Caco-2 (cell line): ENCODE measurements at regions not wholly inside any gene's neighbourhood (a gene's known extent, or its start where the extent isn't known, plus 50 kb on each side); places are given as distances from the start of the nearest gene placed in this dataset.

Experiments
- BruUV-seq: library from RNA; stranded (reverse); fragments of 400-500 nt; replicated peaks from 2 replicates; lab custom pipeline; 2021; lab: Mats Ljungman, UMichigan
- CTCF ChIA-PET: fragments of 300-600 bp; sonication (Branson Sonifier 250); formaldehyde crosslinking; loops from one replicate; lab custom pipeline; 2022; ENCODE audit warnings: antibody characterized with exemption; lab: Charles Lee
- POLR2A ChIA-PET: fragments of 300-600 bp; sonication (Branson Sonifier 250); formaldehyde crosslinking; loops from one replicate; lab custom pipeline; 2022; ENCODE audit warnings: antibody characterized with exemption; lab: Charles Lee
- DNase-seq, 2 experiments: peaks; one replicate each; pipeline versions ENCODE4 v3.0.0 to v3.0.0-alpha.2; 2020 to 2022
- H3K27me3 ChIP-seq: replicated peaks from 2 replicates; pipeline ENCODE4 v1.6.0; 2011; ENCODE audit warnings: low read length; ENCODE audit not compliant: control insufficient read depth, insufficient read depth
- H3K36me3 ChIP-seq: 2 replicates; pipeline ENCODE4 v1.5.1; 2011; ENCODE audit warnings: low read length; ENCODE audit not compliant: control insufficient read depth, insufficient read depth
- H3K4me1 ChIP-seq: fragments of 250-450 bp; sonication (Bioruptor Pico); 2 replicates; pipeline ENCODE4 v1.5.1; 2020; ENCODE audit warnings: mild to moderate bottlenecking
- H3K4me3 ChIP-seq: 2 replicates; pipeline ENCODE4 v1.5.1; 2011; ENCODE audit warnings: low read depth, mild to moderate bottlenecking, control low read depth, low read length
- H3K9me3 ChIP-seq: fragments of 250-450 bp; sonication (Bioruptor Pico); 2 replicates; pipeline ENCODE4 v1.5.1; 2020; ENCODE audit warnings: mild to moderate bottlenecking, moderate library complexity
- H3K27ac Mint-ChIP-seq: one replicate; pipeline ENCODE4 v1.8.0; 2022; ENCODE audit warnings: mixed read lengths; ENCODE audit not compliant: unreplicated experiment
- H3K27me3 Mint-ChIP-seq: one replicate; pipeline ENCODE4 v1.8.0; 2022; ENCODE audit warnings: mixed read lengths; ENCODE audit not compliant: insufficient read depth, unreplicated experiment
- H3K36me3 Mint-ChIP-seq: one replicate; pipeline ENCODE4 v1.8.0; 2022; ENCODE audit warnings: mild to moderate bottlenecking, mixed read lengths; ENCODE audit not compliant: insufficient read depth, unreplicated experiment
- H3K4me1 Mint-ChIP-seq: one replicate; pipeline ENCODE4 v1.8.0; 2022; ENCODE audit warnings: low read depth, mixed read lengths; ENCODE audit not compliant: unreplicated experiment
- H3K4me3 Mint-ChIP-seq: one replicate; pipeline ENCODE4 v1.8.0; 2022; ENCODE audit warnings: mild to moderate bottlenecking, moderate library complexity, mixed read lengths; ENCODE audit not compliant: unreplicated experiment
- H3K9me3 Mint-ChIP-seq: one replicate; pipeline ENCODE4 v1.8.0; 2022; ENCODE audit warnings: mixed read lengths; ENCODE audit not compliant: unreplicated experiment
- intact Hi-C: fragments of 100-400 bp; cut with micrococcal nuclease; formaldehyde crosslinking; loops from one replicate; pipeline ENCODE4 v1.10.0; 2022; ENCODE audit not compliant: unreplicated experiment
- TF ChIP-seq, protein P1 (sequence below), 2 experiments: fragments of 200-600 bp in 1 of 2; IDR thresholded peaks; 1 replicate in 1 of 2; 2 replicates in 1 of 2; pipeline versions ENCODE4 v1.5.1 to v1.8.0; 2011 to 2022; ENCODE audit warnings: antibody characterized with exemption in 1 of 2, control low read depth in 1 of 2, inconsistent platforms in 1 of 2, low read depth in 1 of 2, low read length in 1 of 2, mild to moderate bottlenecking in 1 of 2, moderate library complexity in 1 of 2; ENCODE audit not compliant: insufficient read depth in 1 of 2, severe bottlenecking in 1 of 2, unreplicated experiment in 1 of 2

DNA sequence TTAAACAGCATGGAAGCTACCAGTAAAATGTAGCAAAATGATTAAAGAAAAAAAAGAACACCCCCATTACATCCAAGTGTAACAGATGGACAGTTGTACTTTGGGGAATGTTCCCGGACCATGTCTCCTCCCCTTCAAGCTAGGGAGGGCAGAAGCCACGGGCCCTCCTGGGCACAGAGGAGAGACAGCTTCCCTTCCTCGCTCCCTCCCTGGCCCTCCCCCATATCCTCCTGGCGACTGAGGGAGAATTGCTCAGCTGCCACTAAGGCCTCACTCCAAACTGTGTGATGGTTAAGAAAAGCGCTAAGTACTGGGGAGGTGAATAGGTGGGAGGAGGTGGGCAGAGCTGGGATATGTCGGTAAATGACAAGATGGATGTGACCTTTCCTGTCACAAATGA, 358.0 kb downstream of the HRH4 start:
- Histone ChIP-seq H3K27me3 (no peaks in the 10 kb centered on the region), H3K36me3 (no peaks in the 10 kb centered on the region), H3K4me3 (no peak overlapping the region), H3K4me1 (no peaks in the 10 kb centered on the region), H3K9me3 (no peaks in the 10 kb centered on the region)
- no peak overlapping the region for H3K4me3 Mint-ChIP-seq
- H3K9me3 Mint-ChIP-seq: no peaks in the 10 kb centered on the region
- ChIA-PET CTCF (no interaction called here), POLR2A (no interaction called here)
- TF ChIP-seq, protein P1, sequence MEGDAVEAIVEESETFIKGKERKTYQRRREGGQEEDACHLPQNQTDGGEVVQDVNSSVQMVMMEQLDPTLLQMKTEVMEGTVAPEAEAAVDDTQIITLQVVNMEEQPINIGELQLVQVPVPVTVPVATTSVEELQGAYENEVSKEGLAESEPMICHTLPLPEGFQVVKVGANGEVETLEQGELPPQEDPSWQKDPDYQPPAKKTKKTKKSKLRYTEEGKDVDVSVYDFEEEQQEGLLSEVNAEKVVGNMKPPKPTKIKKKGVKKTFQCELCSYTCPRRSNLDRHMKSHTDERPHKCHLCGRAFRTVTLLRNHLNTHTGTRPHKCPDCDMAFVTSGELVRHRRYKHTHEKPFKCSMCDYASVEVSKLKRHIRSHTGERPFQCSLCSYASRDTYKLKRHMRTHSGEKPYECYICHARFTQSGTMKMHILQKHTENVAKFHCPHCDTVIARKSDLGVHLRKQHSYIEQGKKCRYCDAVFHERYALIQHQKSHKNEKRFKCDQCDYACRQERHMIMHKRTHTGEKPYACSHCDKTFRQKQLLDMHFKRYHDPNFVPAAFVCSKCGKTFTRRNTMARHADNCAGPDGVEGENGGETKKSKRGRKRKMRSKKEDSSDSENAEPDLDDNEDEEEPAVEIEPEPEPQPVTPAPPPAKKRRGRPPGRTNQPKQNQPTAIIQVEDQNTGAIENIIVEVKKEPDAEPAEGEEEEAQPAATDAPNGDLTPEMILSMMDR (IDR thresholded peaks at IDR 0.05; ENCODE audit: insufficient read depth in 1 of 2, low read depth in 1 of 2, low read length in 1 of 2, severe bottlenecking in 1 of 2, unreplicated experiment in 1 of 2): no peak
- DNase-seq: no peak
- intact Hi-C loops: no loop called here
- BruUV-seq: no TSS peak
- H3K27ac Mint-ChIP-seq: no peak overlapping the region
- no peaks in the 10 kb centered on the region for H3K36me3 Mint-ChIP-seq
- H3K4me1 Mint-ChIP-seq: no peaks in the 10 kb centered on the region
- H3K27me3 Mint-ChIP-seq: peaks cover 6% of the 10 kb centered on the region

DNA sequence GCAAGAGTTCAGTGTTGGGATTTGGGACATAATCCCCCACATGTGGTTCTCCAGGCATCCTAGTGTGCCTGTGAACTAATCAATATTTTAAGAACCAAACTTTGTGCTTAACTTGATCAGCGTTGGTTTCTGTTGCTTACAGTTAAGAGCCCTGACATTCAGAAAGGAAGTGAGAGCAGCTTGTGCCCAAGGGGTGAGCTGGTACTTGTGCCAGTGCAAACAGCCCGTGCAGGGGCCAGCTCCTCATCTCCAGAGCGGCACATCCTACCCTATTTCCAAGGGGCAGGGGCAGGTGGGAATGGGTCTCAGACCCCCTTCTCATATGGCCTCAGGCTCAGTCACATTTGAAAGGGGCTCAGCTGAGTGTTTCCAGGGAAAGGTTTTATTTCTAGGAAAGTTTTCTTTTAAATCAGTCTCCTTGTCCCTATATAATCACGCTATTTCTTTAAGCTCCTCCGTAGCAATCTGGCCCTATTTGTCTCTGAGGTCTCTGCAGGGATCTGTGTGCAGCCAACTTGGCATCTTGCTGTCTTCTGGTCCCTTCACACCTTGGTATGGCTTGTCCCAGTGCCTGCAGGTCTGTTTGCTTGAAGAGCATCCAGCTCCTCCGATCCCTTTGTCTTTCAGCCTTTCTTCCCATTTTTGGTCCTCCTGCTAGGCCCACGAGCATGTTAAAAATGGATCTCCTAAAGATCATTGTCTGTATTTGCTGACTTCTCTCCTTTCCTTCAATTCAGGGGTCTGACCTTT, 358.9 kb downstream of the HRH4 start:
- no peaks in the 10 kb centered on the region for H3K27me3 ChIP-seq
- intact Hi-C loops: no loop called here

DNA sequence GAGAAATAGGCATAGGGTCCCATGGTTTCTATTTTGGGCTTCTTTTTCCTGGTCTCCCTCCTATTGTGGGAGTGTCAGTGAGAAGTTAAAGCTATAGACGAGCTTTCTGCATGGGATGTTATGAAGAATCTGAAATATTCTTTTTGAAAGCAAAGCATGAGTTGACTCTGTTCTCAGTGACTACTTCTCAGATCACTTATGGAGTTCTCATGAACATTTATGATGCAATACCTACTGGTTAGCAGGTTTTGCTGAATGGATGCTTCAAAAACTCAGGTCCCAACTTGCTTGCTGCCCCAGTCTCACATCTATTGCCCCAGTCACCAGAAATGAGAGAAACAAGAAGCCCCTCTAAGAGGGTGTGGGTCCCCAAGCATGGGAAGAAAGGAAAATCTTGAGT, 365.0 kb downstream of the HRH4 start:
- Mint-ChIP-seq H3K4me3 (no peak overlapping the region), H3K36me3 (no peaks in the 10 kb centered on the region), H3K27me3 (peaks cover 11% of the 10 kb centered on the region), H3K9me3 (no peaks in the 10 kb centered on the region), H3K27ac (no peak overlapping the region), H3K4me1 (no peaks in the 10 kb centered on the region)
- no peaks in the 10 kb centered on the region for H3K27me3 ChIP-seq
- TF ChIP-seq, protein P1 (IDR thresholded peaks at IDR 0.05; ENCODE audit: insufficient read depth in 1 of 2, low read depth in 1 of 2, low read length in 1 of 2, severe bottlenecking in 1 of 2, unreplicated experiment in 1 of 2): no peak
- intact Hi-C loops: no loop called here
- CTCF ChIA-PET: no interaction called here
- POLR2A ChIA-PET: no interaction called here
- no peak overlapping the region for H3K4me3 ChIP-seq
- no TSS peak for BruUV-seq
- no peaks in the 10 kb centered on the region for H3K9me3 ChIP-seq
- H3K4me1 ChIP-seq: no peaks in the 10 kb centered on the region
- no peak for DNase-seq
- H3K36me3 ChIP-seq: no peaks in the 10 kb centered on the region

More for the DNA sequence above, 358.9 kb downstream of the HRH4 start:
- Histone ChIP-seq H3K4me1 (no peaks in the 10 kb centered on the region), H3K9me3 (no peaks in the 10 kb centered on the region), H3K4me3 (no peak overlapping the region), H3K36me3 (no peaks in the 10 kb centered on the region)
- DNase-seq: no peak
- BruUV-seq: no TSS peak
- no peaks in the 10 kb centered on the region for H3K36me3 Mint-ChIP-seq
- H3K4me3 Mint-ChIP-seq: no peak overlapping the region
- H3K27me3 Mint-ChIP-seq: peaks cover 9% of the 10 kb centered on the region
- POLR2A ChIA-PET: no interaction called here
- H3K9me3 Mint-ChIP-seq: no peaks in the 10 kb centered on the region
- CTCF ChIA-PET: no interaction called here
- no peak overlapping the region for H3K27ac Mint-ChIP-seq
- TF ChIP-seq, protein P1 (IDR thresholded peaks at IDR 0.05; ENCODE audit: insufficient read depth in 1 of 2, low read depth in 1 of 2, low read length in 1 of 2, severe bottlenecking in 1 of 2, unreplicated experiment in 1 of 2): no peak
- no peaks in the 10 kb centered on the region for H3K4me1 Mint-ChIP-seq
